T-cell (primary cell): ENCODE measurements at regions not wholly inside any gene's neighbourhood (a gene's known extent, or its start where the extent isn't known, plus 50 kb on each side); places are given as distances from the start of the nearest gene placed in this dataset.
"Not testable (repeated sequence)": the region's sequence is repeated elsewhere in the genome, so short reads cannot be mapped to it uniquely, and the experiment has no call there.

Source experiments
- ATAC-seq, 4 experiments: fragments of 200-7000 bp in 3 of 4; fragments of 150-1000 bp in 1 of 4; cut with Tn5 transposase; replicated peaks in 1 of 4; 1 replicate in 3 of 4; 2 replicates in 1 of 4; pipeline ENCODE4 v1.10.0; 2021; ENCODE audit warnings: moderate library complexity in 3 of 4, mild to moderate bottlenecking in 2 of 4, moderate number of reproducible peaks in 1 of 4
- CTCF ChIA-PET, 2 donors: fragments of 300-600 bp; sonication (Branson Sonifier 250); formaldehyde crosslinking; loops; one replicate each; lab custom pipeline; 2022; ENCODE audit warnings: antibody characterized with exemption in 2 of 2; lab: Charles Lee
- POLR2A ChIA-PET, 2 donors: fragments of 300-600 bp; sonication (Branson Sonifier 250); formaldehyde crosslinking; loops; one replicate each; lab custom pipeline; 2022; ENCODE audit warnings: antibody characterized with exemption in 2 of 2; lab: Charles Lee
- DNase-seq, 35 experiments: peaks; one replicate each; pipeline versions ENCODE4 v3.0.0 to v3.0.0-alpha.2; 2013 to 2023
- H3K27ac ChIP-seq: one replicate; pipeline ENCODE4 v1.5.1; 2013; ENCODE audit warnings: low read length
- H3K27me3 ChIP-seq, 2 experiments: replicated peaks in 1 of 2; 1 replicate in 1 of 2; 2 replicates in 1 of 2; pipeline versions ENCODE4 v1.6.1 to v1.7.0; 2013; ENCODE audit warnings: low read length in 1 of 2, mixed read lengths in 1 of 2; ENCODE audit not compliant: control insufficient read depth in 2 of 2, insufficient read depth in 2 of 2; ENCODE audit errors: extremely low read depth in 1 of 2
- H3K36me3 ChIP-seq, 2 donors: 1 replicate in 1 of 2; 2 replicates in 1 of 2; pipeline versions ENCODE4 v1.6.1 to v1.7.0; 2013; ENCODE audit warnings: low read length in 1 of 2; ENCODE audit not compliant: control insufficient read depth in 2 of 2, insufficient read depth in 1 of 2; ENCODE audit errors: extremely low read depth in 1 of 2
- H3K4me1 ChIP-seq, 2 experiments: 1 replicate in 1 of 2; 2 replicates in 1 of 2; pipeline versions ENCODE4 v1.6.1 to v1.7.0; 2013; ENCODE audit warnings: low read length in 2 of 2, mixed read lengths in 1 of 2; ENCODE audit not compliant: insufficient read depth in 2 of 2, control insufficient read depth in 1 of 2; ENCODE audit errors: extremely low read depth in 1 of 2
- H3K4me3 ChIP-seq, 2 donors: 1 replicate in 1 of 2; 2 replicates in 1 of 2; pipeline versions ENCODE4 v1.5.1 to v1.7.0; 2013; ENCODE audit warnings: mild to moderate bottlenecking in 2 of 2, low read length in 1 of 2, moderate library complexity in 1 of 2; ENCODE audit not compliant: control insufficient read depth in 1 of 2; ENCODE audit errors: extremely low read depth in 1 of 2
- H3K9me3 ChIP-seq: 2 replicates; pipeline ENCODE4 v1.7.0; 2013
- H3K27ac Mint-ChIP-seq, 2 donors: one replicate each; pipeline ENCODE4 v1.8.0; 2020 to 2021; ENCODE audit warnings: mild to moderate bottlenecking in 2 of 2, mixed read lengths in 2 of 2
- H3K27me3 Mint-ChIP-seq, 2 donors: one replicate each; pipeline ENCODE4 v1.8.0; 2021 to 2022; ENCODE audit warnings: mixed read lengths in 2 of 2
- H3K36me3 Mint-ChIP-seq: one replicate; pipeline ENCODE4 v1.8.0; 2021; ENCODE audit warnings: mixed read lengths
- H3K4me1 Mint-ChIP-seq, 3 donors: one replicate each; pipeline ENCODE4 v1.8.0; 2020 to 2022; ENCODE audit warnings: mixed read lengths in 3 of 3, mild to moderate bottlenecking in 1 of 3
- H3K4me3 Mint-ChIP-seq, 3 donors: one replicate each; pipeline ENCODE4 v1.8.0; 2020 to 2022; ENCODE audit warnings: mild to moderate bottlenecking in 3 of 3, mixed read lengths in 3 of 3, moderate library complexity in 3 of 3
- H3K9me3 Mint-ChIP-seq, 3 donors: one replicate each; pipeline ENCODE4 v1.8.0; 2020 to 2022; ENCODE audit warnings: mixed read lengths in 3 of 3
- WGBS: methylation state at CpG from one replicate; pipeline ENCODE4 v1.1.5; 2013; ENCODE audit warnings: missing lambda C conversion rate; ENCODE audit not compliant: insufficient coverage; 5-methylcytosine and 5-hydroxymethylcytosine counted together

DNA sequence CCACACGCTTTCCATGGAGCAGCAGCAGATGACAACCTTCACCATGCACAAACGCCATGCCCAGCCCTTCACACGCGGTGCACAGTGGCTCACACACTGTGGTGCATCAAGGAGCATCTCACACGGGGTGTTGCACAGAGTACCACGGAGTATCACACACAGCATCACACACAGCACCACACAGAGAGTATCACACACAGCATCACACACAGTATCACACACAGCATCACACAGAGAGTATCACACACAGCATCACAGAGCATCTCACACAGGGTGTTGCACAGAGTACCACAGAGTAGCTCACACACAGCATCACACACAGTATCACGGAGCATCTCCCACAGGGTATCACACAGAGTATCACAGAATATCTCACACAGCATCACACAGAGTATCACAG lies 122.2 kb upstream of the RAB4A start:
- no peak overlapping the region for H3K27ac Mint-ChIP-seq
- CTCF ChIA-PET: no interaction called here

GRCh38 chr1:229149435-229149834 lies 121.5 kb upstream of the RAB4A start:
- no peak for ATAC-seq
- no peaks in the 10 kb centered on the region for H3K36me3 ChIP-seq
- peaks cover 0 to 14% of the 10 kb centered on the region in 2 experiments for H3K27me3 ChIP-seq
- Mint-ChIP-seq H3K36me3 (peaks cover 3% of the 10 kb centered on the region), H3K27ac (no peak overlapping the region), H3K9me3 (no peaks in the 10 kb centered on the region), H3K4me1 (peaks cover 8 to 16% (median 12%) of the 10 kb centered on the region in 3 donors), H3K4me3 (no peak overlapping the region), H3K27me3 (peaks cover 6 to 7% of the 10 kb centered on the region in 2 donors)
- 97% methylated on average over 2 of the region's 2 CpGs for WGBS
- CTCF ChIA-PET: no interaction called here
- no peak overlapping the region for H3K4me3 ChIP-seq
- peaks cover 5 to 14% of the 10 kb centered on the region in 2 experiments for H3K4me1 ChIP-seq
- POLR2A ChIA-PET: no interaction called here
- H3K9me3 ChIP-seq: no peaks in the 10 kb centered on the region
- H3K27ac ChIP-seq: no peak overlapping the region
- no peak for DNase-seq

More for the DNA sequence above, 122.2 kb upstream of the RAB4A start:
- Histone ChIP-seq H3K4me3 (no peak overlapping the region), H3K9me3 (no peaks in the 10 kb centered on the region), H3K36me3 (no peaks in the 10 kb centered on the region), H3K4me1 (peaks cover 0 to 7% of the 10 kb centered on the region in 2 experiments), H3K27ac (no peak overlapping the region), H3K27me3 (peaks cover 0 to 14% of the 10 kb centered on the region in 2 experiments)
- Mint-ChIP-seq H3K4me1 (peaks cover 3 to 11% (median 5%) of the 10 kb centered on the region in 3 donors), H3K9me3 (no peaks in the 10 kb centered on the region), H3K4me3 (no peak overlapping the region), H3K36me3 (peaks cover 3% of the 10 kb centered on the region), H3K27me3 (peaks cover 6 to 7% of the 10 kb centered on the region in 2 donors)
- POLR2A ChIA-PET: no interaction called here
- ATAC-seq: no peak
- 71% methylated on average over 7 of the region's 7 CpGs for WGBS
- DNase-seq: no peak

- Histone ChIP-seq H3K27ac (no peak overlapping the region), H3K36me3 (no peaks in the 10 kb centered on the region), H3K9me3 (no peaks in the 10 kb centered on the region), H3K4me1 (peaks cover 16 to 25% of the 10 kb centered on the region in 2 experiments), H3K27me3 (peaks cover 0 to 14% of the 10 kb centered on the region in 2 experiments), H3K4me3 (no peak overlapping the region)
- Mint-ChIP-seq H3K27me3 (peaks cover 6 to 7% of the 10 kb centered on the region in 2 donors), H3K4me1 (peaks cover 19 to 27% (median 23%) of the 10 kb centered on the region in 3 donors), H3K27ac (no peak overlapping the region), H3K4me3 (no peak overlapping the region), H3K36me3 (peaks cover 3% of the 10 kb centered on the region), H3K9me3 (no peaks in the 10 kb centered on the region)
- 94% methylated on average over 2 of the region's 7 CpGs for WGBS
- ChIA-PET POLR2A (no interaction called here), CTCF (no interaction called here)
- no peak for ATAC-seq
- DNase-seq: no peak
These were observed 120.4 kb upstream of the RAB4A start for GRCh38 chr1:229150518-229150917.

GRCh38 chr1:229151412-229151811 lies 119.5 kb upstream of the RAB4A start:
- CTCF ChIA-PET: interaction anchor here in 1 of 2 donors (0.6 kb wide), 2 partner anchors 12 to 237 kb away, joined by 3 to 4 read pairs; no protein-coding TSS in a partner anchor
- H3K4me1 Mint-ChIP-seq: peaks cover 23 to 31% (median 31%) of the 10 kb centered on the region in 3 donors
- H3K4me3 Mint-ChIP-seq, H3K36me3 Mint-ChIP-seq, H3K27ac Mint-ChIP-seq, H3K27ac ChIP-seq, H3K9me3 ChIP-seq, H3K9me3 Mint-ChIP-seq, H3K36me3 ChIP-seq, DNase-seq, H3K4me3 ChIP-seq, H3K27me3 Mint-ChIP-seq, ATAC-seq: not testable (repeated sequence)
- POLR2A ChIA-PET: interaction anchor here in 1 of 2 donors (0.7 kb wide), 1 partner anchor 8 kb away, joined by 8 read pairs; no protein-coding TSS in a partner anchor
- Histone ChIP-seq H3K27me3 (peaks cover 0 to 13% of the 10 kb centered on the region in 2 experiments), H3K4me1 (peaks cover 22 to 32% of the 10 kb centered on the region in 2 experiments)
- WGBS: no CpG with 5 or more reads among the region's 4 CpGs

DNA sequence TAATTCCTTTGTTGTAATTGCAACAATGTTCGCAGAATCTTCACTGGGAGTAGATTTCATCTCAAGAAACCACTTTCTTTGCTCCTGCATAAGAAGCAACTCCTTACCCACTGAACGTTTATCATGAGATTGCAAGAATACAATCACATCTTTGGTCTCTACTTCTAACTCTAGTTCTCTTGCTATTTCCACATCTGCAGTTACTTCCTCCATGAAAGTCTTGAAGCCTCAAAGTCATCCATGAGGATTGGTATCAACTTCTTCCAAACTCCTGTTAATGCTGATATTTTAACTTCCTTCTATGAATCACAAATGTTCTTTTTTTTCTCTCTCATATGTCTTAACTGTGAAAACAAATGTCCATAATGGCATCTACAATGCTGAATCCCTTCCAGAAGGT lies 118.6 kb upstream of the RAB4A start:
- Histone ChIP-seq H3K4me3 (no peak overlapping the region), H3K36me3 (no peaks in the 10 kb centered on the region), H3K4me1 (peaks cover 22 to 32% of the 10 kb centered on the region in 2 experiments), H3K27ac (no peak overlapping the region), H3K9me3 (no peaks in the 10 kb centered on the region), H3K27me3 (peaks cover 0 to 4% of the 10 kb centered on the region in 2 experiments)
- CTCF ChIA-PET: no interaction called here
- no peaks in the 10 kb centered on the region for H3K36me3 Mint-ChIP-seq
- no peaks in the 10 kb centered on the region for H3K27me3 Mint-ChIP-seq
- H3K27ac Mint-ChIP-seq: no peak overlapping the region
- no peak overlapping the region for H3K4me3 Mint-ChIP-seq
- POLR2A ChIA-PET: no interaction called here
- H3K9me3 Mint-ChIP-seq: no peaks in the 10 kb centered on the region
- peaks cover 23 to 35% (median 29%) of the 10 kb centered on the region in 3 donors for H3K4me1 Mint-ChIP-seq
- WGBS: 83% methylated on average over 2 of the region's 2 CpGs
- ATAC-seq (no peak), DNase-seq (no peak)

DNA sequence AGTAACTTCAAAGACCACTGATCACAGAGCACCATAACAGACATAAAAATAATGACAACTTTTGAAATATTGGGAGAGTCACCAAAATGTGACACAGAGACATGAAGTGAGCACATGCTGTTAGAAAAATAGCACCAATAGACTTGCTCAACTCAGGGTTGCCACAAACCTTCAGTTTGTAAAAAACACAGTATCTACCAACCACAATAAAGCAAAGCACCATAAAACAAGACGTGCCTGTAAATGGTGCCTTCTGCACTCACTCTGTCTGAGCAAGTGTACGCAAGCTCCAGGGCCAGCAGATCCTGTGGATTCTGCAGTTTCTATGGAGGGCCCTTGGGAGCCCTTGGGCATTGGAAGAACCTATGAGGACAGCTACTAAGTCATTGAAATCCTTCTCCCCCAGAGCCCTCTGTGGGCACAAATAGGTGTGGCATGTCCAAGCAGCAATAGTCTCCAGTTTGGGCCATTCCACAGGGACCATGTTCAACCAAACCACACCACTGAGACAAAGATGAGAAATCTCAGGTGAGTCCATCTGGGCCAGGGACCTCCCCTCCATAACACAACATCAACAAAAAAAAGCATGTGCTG lies 116.9 kb upstream of the RAB4A start:
- ChIA-PET POLR2A (no interaction called here), CTCF (no interaction called here)
- WGBS: 90% methylated on average over 1 of the region's 2 CpGs
- Mint-ChIP-seq H3K4me1 (peaks cover 23 to 35% (median 29%) of the 10 kb centered on the region in 3 donors), H3K36me3 (no peaks in the 10 kb centered on the region), H3K27me3 (no peaks in the 10 kb centered on the region), H3K27ac (peak overlapping the region in 1 of 2 donors; percentile 42), H3K9me3 (no peaks in the 10 kb centered on the region), H3K4me3 (no peak overlapping the region)
- no peak overlapping the region for H3K4me3 ChIP-seq
- no peaks in the 10 kb centered on the region for H3K36me3 ChIP-seq
- no peak overlapping the region for H3K27ac ChIP-seq
- DNase-seq (no peak), ATAC-seq (peak in 1 of 4 experiments; percentile 59)
- peaks cover 22 to 32% of the 10 kb centered on the region in 2 experiments for H3K4me1 ChIP-seq
- H3K9me3 ChIP-seq: no peaks in the 10 kb centered on the region
- no peaks in the 10 kb centered on the region for H3K27me3 ChIP-seq
